ENCODE measurements at regions not wholly inside any gene's neighbourhood (a gene's known extent, or its start where the extent isn't known, plus 50 kb on each side); places are given as distances from the start of the nearest gene placed in this dataset.

DNA sequence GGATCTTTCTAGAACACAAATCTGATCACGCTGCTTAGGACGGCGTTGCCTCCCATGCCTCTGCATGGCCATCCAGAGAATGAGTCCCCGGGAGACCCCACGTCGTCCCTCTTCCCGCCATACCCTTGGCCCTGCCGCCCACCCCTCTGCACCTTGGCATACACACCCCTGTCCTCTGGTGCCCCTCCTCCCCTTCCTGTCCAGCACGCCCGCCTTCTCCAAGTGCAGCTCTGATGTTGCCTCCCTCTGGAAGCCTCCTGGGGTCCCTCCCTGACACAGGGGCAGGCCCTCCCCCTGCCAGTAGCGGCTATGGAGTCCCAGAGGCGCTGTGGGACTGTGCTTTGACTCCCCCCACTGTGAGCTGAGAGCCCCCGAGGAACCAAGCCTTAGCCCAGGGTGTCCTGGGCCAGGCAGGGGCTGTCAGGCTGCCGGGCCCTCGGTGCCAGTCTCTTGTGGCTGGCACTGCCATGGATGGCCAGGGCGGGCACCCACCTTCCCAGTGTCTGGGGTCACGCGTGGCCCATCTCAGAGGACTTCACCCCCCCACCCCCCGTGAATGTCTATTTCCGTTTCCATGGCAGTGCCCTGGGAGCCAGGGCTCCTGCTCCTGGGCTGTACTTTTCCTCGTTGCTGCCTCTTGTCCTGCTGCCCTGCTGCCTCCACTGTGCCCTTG lies 70.5 kb upstream of the RNU6ATAC start:
- ATAC-seq (ENCODE audit: low read depth): no peak
- Histone ChIP-seq H3K27me3 (ENCODE audit: control insufficient read depth, insufficient read depth, low read length) (peaks cover 3% of the 10 kb centered on the region; the same call in 1 of the 2 replicates), H2BK20ac (ENCODE audit: low read depth, low read length) (no peak overlapping the region; the same call in 1 of the 2 replicates), H3K56ac (ENCODE audit: extremely low read depth, insufficient read depth, low read length) (no peak overlapping the region), H3K4me2 (ENCODE audit: low read depth, low read length) (no peak overlapping the region), H4K91ac (ENCODE audit: insufficient read depth, low read depth, low read length) (no peak overlapping the region), H3K9me3 (ENCODE audit: control insufficient read depth, insufficient read depth, low read length) (no peaks in the 10 kb centered on the region), H3K18ac (ENCODE audit: low read depth, low read length) (no peak overlapping the region), H2AFZ (replicated peaks; ENCODE audit: low read length, poor library complexity) (no peak overlapping the region), H2BK120ac (ENCODE audit: low read depth, low read length) (no peak overlapping the region), H3K4ac (ENCODE audit: low read depth, low read length) (no peak overlapping the region), H4K20me1 (ENCODE audit: insufficient read depth, low read length) (no peaks in the 10 kb centered on the region), H3K4me3 (ENCODE audit: insufficient read depth, low read depth, low read length) (no peak overlapping the region), H3K79me1 (ENCODE audit: low read depth in 1 of 2, low read length in 2 of 2) (no peaks in the 10 kb centered on the region), H3K36me3 (ENCODE audit: control insufficient read depth, insufficient read depth, low read length) (no peaks in the 10 kb centered on the region), H3K9me1 (ENCODE audit: insufficient read depth, low read length) (no peaks in the 10 kb centered on the region), H2AK9ac (replicated peaks; ENCODE audit: low read depth, low read length, poor library complexity) (no peak overlapping the region), H4K5ac (ENCODE audit: low read depth, low read length) (no peak overlapping the region), H3K27ac (ENCODE audit: insufficient read depth, low read length) (no peak overlapping the region), H3K23ac (ENCODE audit: low read depth, low read length) (no peak overlapping the region), H2BK15ac (ENCODE audit: low read depth, low read length) (no peak overlapping the region), H3K14ac (replicated peaks; ENCODE audit: low read depth, low read length) (no peak overlapping the region), H3K9ac (ENCODE audit: low read depth, low read length) (no peak overlapping the region), H2BK5ac (ENCODE audit: low read depth, low read length, poor library complexity, severe bottlenecking) (no peak overlapping the region), H4K8ac (ENCODE audit: low read depth in 2 of 2, low read length in 2 of 2) (no peak overlapping the region), H3K4me1 (ENCODE audit: control insufficient read depth, insufficient read depth, low read length) (peaks cover 18% of the 10 kb centered on the region), H2AK5ac (ENCODE audit: low read depth, low read length) (peak overlapping the region; percentile 16; the same call in 1 of the 2 replicates)
- no peak for DNase-seq
- dilution Hi-C loops (cut with HindIII; ENCODE audit: low sequenced_read_pairs, unreplicated experiment) (no loop called here), intact Hi-C loops (cut with micrococcal nuclease) (no loop called here), in situ Hi-C loops (cut with MboI; ENCODE audit: low sequenced_read_pairs) (no loop called here)
- POLR2A ChIA-PET (ENCODE audit: unreplicated experiment): no interaction called here
- no TSS peak for BruUV-seq (replicated peaks)
- WGBS, 2 experiments (ENCODE audit: extremely low coverage in 2 of 2, insufficient read length in 1 of 2): 76% methylated on average over 9 of the region's 21 CpGs; no CpG with 5 or more reads in 1 of the 2 experiments
- CTCF ChIA-PET: no interaction called here
- TF ChIP-seq CEBPB (IDR thresholded peaks at IDR 0.05; ENCODE audit: low read depth, low read length) (no peak), RCOR1 (IDR thresholded peaks at IDR 0.05; ENCODE audit: insufficient replicate concordance, low read length) (no peak), ELK1 (IDR thresholded peaks at IDR 0.05; ENCODE audit: borderline replicate concordance, low read depth, low read length) (no peak), MAFK (IDR thresholded peaks at IDR 0.05; ENCODE audit: low read depth, low read length) (no peak), MXI1 (IDR thresholded peaks at IDR 0.05; ENCODE audit: borderline replicate concordance, low read depth, low read length) (no peak), USF2 (IDR thresholded peaks at IDR 0.05; ENCODE audit: low read depth, low read length) (no peak)
- TF ChIP-seq, protein P1, sequence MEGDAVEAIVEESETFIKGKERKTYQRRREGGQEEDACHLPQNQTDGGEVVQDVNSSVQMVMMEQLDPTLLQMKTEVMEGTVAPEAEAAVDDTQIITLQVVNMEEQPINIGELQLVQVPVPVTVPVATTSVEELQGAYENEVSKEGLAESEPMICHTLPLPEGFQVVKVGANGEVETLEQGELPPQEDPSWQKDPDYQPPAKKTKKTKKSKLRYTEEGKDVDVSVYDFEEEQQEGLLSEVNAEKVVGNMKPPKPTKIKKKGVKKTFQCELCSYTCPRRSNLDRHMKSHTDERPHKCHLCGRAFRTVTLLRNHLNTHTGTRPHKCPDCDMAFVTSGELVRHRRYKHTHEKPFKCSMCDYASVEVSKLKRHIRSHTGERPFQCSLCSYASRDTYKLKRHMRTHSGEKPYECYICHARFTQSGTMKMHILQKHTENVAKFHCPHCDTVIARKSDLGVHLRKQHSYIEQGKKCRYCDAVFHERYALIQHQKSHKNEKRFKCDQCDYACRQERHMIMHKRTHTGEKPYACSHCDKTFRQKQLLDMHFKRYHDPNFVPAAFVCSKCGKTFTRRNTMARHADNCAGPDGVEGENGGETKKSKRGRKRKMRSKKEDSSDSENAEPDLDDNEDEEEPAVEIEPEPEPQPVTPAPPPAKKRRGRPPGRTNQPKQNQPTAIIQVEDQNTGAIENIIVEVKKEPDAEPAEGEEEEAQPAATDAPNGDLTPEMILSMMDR (conservative IDR thresholded peaks at IDR 0.05; ENCODE audit: low read depth, low read length): no peak
